Jurkat, Clone E6-1 (cell line): ENCODE measurements at regions not wholly inside any gene's neighbourhood (a gene's known extent, or its start where the extent isn't known, plus 50 kb on each side); places are given as distances from the start of the nearest gene placed in this dataset.
"Not testable (repeated sequence)": the region's sequence is repeated elsewhere in the genome, so short reads cannot be mapped to it uniquely, and the experiment has no call there.

ENCODE experiments used
- DNase-seq: peaks from one replicate; pipeline ENCODE4 v3.0.0-alpha.2; 2011; ENCODE audit warnings: low read depth, low spot score
- H3K4me3 ChIP-seq: 2 replicates; pipeline ENCODE4 v1.5.1; 2011; ENCODE audit warnings: mild to moderate bottlenecking, low read length, control low read depth, moderate library complexity

- H3K4me3 ChIP-seq, DNase-seq: not testable (repeated sequence)
Observed at GRCh38 chr2:194367390-194367789, 1289.6 kb upstream of the SLC39A10 start.

GRCh38 chr2:194363878-194364277 lies 1293.1 kb upstream of the SLC39A10 start:
- no peak for DNase-seq
- H3K4me3 ChIP-seq, result no peak overlapping the region

GRCh38 chr2:194363295-194363694 lies 1293.7 kb upstream of the SLC39A10 start:
- DNase-seq, result no peak
- H3K4me3 ChIP-seq, result no peak overlapping the region

GRCh38 chr2:194352505-194352904 lies 1304.5 kb upstream of the SLC39A10 start:
- no peak for DNase-seq
- no peak overlapping the region for H3K4me3 ChIP-seq

GRCh38 chr2:194346193-194346592 lies 1310.8 kb upstream of the SLC39A10 start:
- no peak for DNase-seq
- H3K4me3 ChIP-seq, result no peak overlapping the region

GRCh38 chr2:194345347-194345746 lies 1311.7 kb upstream of the SLC39A10 start:
- no peak overlapping the region for H3K4me3 ChIP-seq
- no peak for DNase-seq

- no peak overlapping the region for H3K4me3 ChIP-seq
- no peak for DNase-seq
Observed at GRCh38 chr2:194343167-194343566, 1313.9 kb upstream of the SLC39A10 start.

GRCh38 chr2:194332799-194333490 lies 1324.1 kb upstream of the SLC39A10 start:
- peak; percentile 58 for DNase-seq
- no peak overlapping the region for H3K4me3 ChIP-seq

GRCh38 chr2:194328456-194328855 lies 1328.6 kb upstream of the SLC39A10 start:
- no peak overlapping the region for H3K4me3 ChIP-seq
- no peak for DNase-seq

- no peak overlapping the region for H3K4me3 ChIP-seq
Observed at GRCh38 chr2:194327196-194327888, 1329.7 kb upstream of the SLC39A10 start.

GRCh38 chr2:194323740-194324139 lies 1333.3 kb upstream of the SLC39A10 start:
- H3K4me3 ChIP-seq, result no peak overlapping the region
- no peak for DNase-seq

More at GRCh38 chr2:194327196-194327888, 1329.7 kb upstream of the SLC39A10 start:
- no peak for DNase-seq

GRCh38 chr2:194320520-194320919 lies 1336.5 kb upstream of the SLC39A10 start:
- no peak overlapping the region for H3K4me3 ChIP-seq
- no peak for DNase-seq

GRCh38 chr2:194319222-194319992 lies 1337.6 kb upstream of the SLC39A10 start:
- H3K4me3 ChIP-seq, result no peak overlapping the region
- peak; percentile 20 for DNase-seq

- no peak for DNase-seq
- no peak overlapping the region for H3K4me3 ChIP-seq
Observed at GRCh38 chr2:194314042-194314441, 1343.0 kb upstream of the SLC39A10 start.

- DNase-seq, result no peak
Observed at GRCh38 chr2:194304191-194304590, 1352.8 kb upstream of the SLC39A10 start.

GRCh38 chr2:194301946-194302345 lies 1355.1 kb upstream of the SLC39A10 start:
- no peak overlapping the region for H3K4me3 ChIP-seq
- no peak for DNase-seq

More at GRCh38 chr2:194304191-194304590, 1352.8 kb upstream of the SLC39A10 start:
- no peak overlapping the region for H3K4me3 ChIP-seq

GRCh38 chr2:194294156-194294555 lies 1362.9 kb upstream of the SLC39A10 start:
- no peak overlapping the region for H3K4me3 ChIP-seq
- DNase-seq, result no peak

GRCh38 chr2:194291104-194291503 lies 1365.9 kb upstream of the SLC39A10 start:
- DNase-seq, result no peak
- H3K4me3 ChIP-seq, result no peak overlapping the region

- DNase-seq, result no peak
- H3K4me3 ChIP-seq, result no peak overlapping the region
Observed at GRCh38 chr2:194289712-194290346, 1367.2 kb upstream of the SLC39A10 start.
